Uterus (tissue), 2 donors: ENCODE measurements at regions not wholly inside any gene's neighbourhood (a gene's known extent, or its start where the extent isn't known, plus 50 kb on each side); places are given as distances from the start of the nearest gene placed in this dataset.

Experiments
- POLR2A ChIP-seq, 2 donors: fragments of 450-650 bp; IDR thresholded peaks; one replicate each; pipeline ENCODE4 v1.6.1; 2016; ENCODE audit warnings: antibody characterized with exemption in 2 of 2, mild to moderate bottlenecking in 1 of 2, moderate library complexity in 1 of 2
- TF ChIP-seq, protein P1 (sequence below), 4 experiments: fragments of 200-600 bp in 2 of 4; fragments of 450-650 bp in 2 of 4; sonication (generic) in 2 of 4; IDR thresholded peaks; one replicate each; pipeline ENCODE4 v1.5.1; 2016 to 2019; ENCODE audit warnings: antibody characterized with exemption in 4 of 4, mild to moderate bottlenecking in 2 of 4, moderate library complexity in 1 of 4

DNA sequence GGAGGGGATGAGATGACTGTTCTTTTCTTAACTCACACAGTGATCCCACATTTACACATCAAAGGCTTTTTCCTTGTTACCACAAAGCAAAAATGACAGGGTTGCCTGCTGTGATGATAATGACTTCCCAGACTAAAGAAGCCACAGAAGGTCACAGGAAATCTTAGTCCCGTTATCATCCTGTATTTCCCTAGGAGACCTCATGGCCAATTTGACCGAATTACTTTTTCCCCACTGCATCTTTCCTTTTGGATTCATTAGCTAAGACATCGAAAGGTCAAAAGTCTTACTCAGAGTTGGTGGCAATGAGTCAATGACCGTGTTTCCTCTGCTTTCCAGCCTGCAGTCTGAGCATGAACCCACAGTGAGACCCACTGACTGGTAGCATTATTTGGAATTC lies 130.1 kb upstream of the INHBA start:
- TF ChIP-seq, protein P1, sequence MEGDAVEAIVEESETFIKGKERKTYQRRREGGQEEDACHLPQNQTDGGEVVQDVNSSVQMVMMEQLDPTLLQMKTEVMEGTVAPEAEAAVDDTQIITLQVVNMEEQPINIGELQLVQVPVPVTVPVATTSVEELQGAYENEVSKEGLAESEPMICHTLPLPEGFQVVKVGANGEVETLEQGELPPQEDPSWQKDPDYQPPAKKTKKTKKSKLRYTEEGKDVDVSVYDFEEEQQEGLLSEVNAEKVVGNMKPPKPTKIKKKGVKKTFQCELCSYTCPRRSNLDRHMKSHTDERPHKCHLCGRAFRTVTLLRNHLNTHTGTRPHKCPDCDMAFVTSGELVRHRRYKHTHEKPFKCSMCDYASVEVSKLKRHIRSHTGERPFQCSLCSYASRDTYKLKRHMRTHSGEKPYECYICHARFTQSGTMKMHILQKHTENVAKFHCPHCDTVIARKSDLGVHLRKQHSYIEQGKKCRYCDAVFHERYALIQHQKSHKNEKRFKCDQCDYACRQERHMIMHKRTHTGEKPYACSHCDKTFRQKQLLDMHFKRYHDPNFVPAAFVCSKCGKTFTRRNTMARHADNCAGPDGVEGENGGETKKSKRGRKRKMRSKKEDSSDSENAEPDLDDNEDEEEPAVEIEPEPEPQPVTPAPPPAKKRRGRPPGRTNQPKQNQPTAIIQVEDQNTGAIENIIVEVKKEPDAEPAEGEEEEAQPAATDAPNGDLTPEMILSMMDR (IDR thresholded peaks at IDR 0.05), result no peak
- no peak for TF ChIP-seq POLR2A (IDR thresholded peaks at IDR 0.05)
